C4-2B (cell line): ENCODE measurements at regions not wholly inside any gene's neighbourhood (a gene's known extent, or its start where the extent isn't known, plus 50 kb on each side); places are given as distances from the start of the nearest gene placed in this dataset.

ENCODE experiments used
- CTCF ChIP-seq: fragments of 450-650 bp; conservative IDR thresholded peaks from 2 replicates; pipeline ENCODE4 v1.5.1; 2017; ENCODE audit warnings: mild to moderate bottlenecking
- ZFX ChIP-seq: fragments of 450-650 bp; IDR thresholded peaks from 2 replicates; pipeline ENCODE4 v1.6.1; 2017

GRCh38 chr1:173420330-173420806, 56.8 kb upstream of the PRDX6 start:
- TF ChIP-seq CTCF = peak; percentile 87
- no peak for TF ChIP-seq ZFX
